WTC11 (cell line): ENCODE measurements at regions not wholly inside any gene's neighbourhood (a gene's known extent, or its start where the extent isn't known, plus 50 kb on each side); places are given as distances from the start of the nearest gene placed in this dataset.

Experiments
- ATAC-seq: fragments of 200-7000 bp; cut with Tn5 transposase; 2 replicates; pipeline ENCODE4 v1.10.0; 2021; ENCODE audit warnings: mild to moderate bottlenecking, moderate library complexity
- CTCF ChIA-PET: fragments of 300-600 bp; sonication (Branson Sonifier 250); formaldehyde crosslinking; loops from one replicate; lab custom pipeline; 2021; ENCODE audit warnings: antibody characterized with exemption; lab: Charles Lee
- POLR2A ChIA-PET: fragments of 350-600 bp; sonication (Branson Sonifier 250); formaldehyde crosslinking; loops from one replicate; lab custom pipeline; 2021; ENCODE audit warnings: antibody characterized with exemption; lab: Charles Lee
- DNase-seq: peaks from one replicate; pipeline ENCODE4 v3.0.0; 2021; ENCODE audit warnings: low spot score
- H3K27ac Mint-ChIP-seq: 2 replicates; pipeline ENCODE4 v1.8.0; 2021; ENCODE audit warnings: mixed read lengths
- H3K27me3 Mint-ChIP-seq: 2 replicates; pipeline ENCODE4 v1.8.0; 2021; ENCODE audit warnings: low read depth, mild to moderate bottlenecking, moderate library complexity, mixed read lengths
- H3K36me3 Mint-ChIP-seq: 2 replicates; pipeline ENCODE4 v1.8.0; 2021; ENCODE audit warnings: mixed read lengths
- H3K4me1 Mint-ChIP-seq: 2 replicates; pipeline ENCODE4 v1.8.0; 2022; ENCODE audit warnings: mixed read lengths
- H3K4me3 Mint-ChIP-seq: 2 replicates; pipeline ENCODE4 v1.8.0; 2021; ENCODE audit warnings: mild to moderate bottlenecking, moderate library complexity, mixed read lengths
- H3K9me3 Mint-ChIP-seq: 2 replicates; pipeline ENCODE4 v1.8.0; 2021; ENCODE audit warnings: mixed read lengths
- ATF2 ChIP-seq: sonication (generic); formaldehyde crosslinking; IDR thresholded peaks from 2 replicates; pipeline ENCODE4 v1.8.1; 2022; ENCODE audit warnings: low read depth, missing genetic modification reagents, borderline replicate concordance
- CREM ChIP-seq: sonication (generic); formaldehyde crosslinking; IDR thresholded peaks from 2 replicates; pipeline ENCODE4 v1.8.1; 2022; ENCODE audit warnings: mild to moderate bottlenecking, missing genetic modification reagents, moderate library complexity
- E2F1 ChIP-seq: sonication (generic); formaldehyde crosslinking; IDR thresholded peaks from 2 replicates; pipeline ENCODE4 v1.8.0; 2022; ENCODE audit warnings: mild to moderate bottlenecking, missing genetic modification reagents
- JAZF1 ChIP-seq: fragments of 250-450 bp; sonication (Bioruptor Pico); IDR thresholded peaks from 2 replicates; pipeline ENCODE4 v1.9.0; 2021; ENCODE audit warnings: moderate library complexity, mild to moderate bottlenecking, inconsistent platforms
- KAT7 ChIP-seq: sonication (generic); formaldehyde crosslinking; IDR thresholded peaks from 2 replicates; pipeline ENCODE4 v1.8.1; 2023; ENCODE audit warnings: missing genetic modification reagents, mild to moderate bottlenecking, borderline replicate concordance
- MXD4 ChIP-seq: fragments of 250-450 bp; sonication (Bioruptor Pico); IDR thresholded peaks from 2 replicates; pipeline ENCODE4 v1.8.0; 2021; ENCODE audit warnings: mild to moderate bottlenecking, moderate library complexity, borderline replicate concordance
- NFATC4 ChIP-seq: fragments of 250-450 bp; sonication (Bioruptor Pico); IDR thresholded peaks from 2 replicates; pipeline ENCODE4 v1.9.0; 2021; ENCODE audit warnings: mild to moderate bottlenecking
- NR2C2 ChIP-seq: sonication (generic); formaldehyde crosslinking; IDR thresholded peaks from 2 replicates; pipeline ENCODE4 v1.8.0; 2022; ENCODE audit warnings: mild to moderate bottlenecking, missing genetic modification reagents
- SMAD3 ChIP-seq: sonication (generic); formaldehyde crosslinking; IDR thresholded peaks from 2 replicates; pipeline ENCODE4 v1.8.0; 2022; ENCODE audit warnings: missing genetic modification reagents, mild to moderate bottlenecking, borderline replicate concordance
- SMAD4 ChIP-seq: sonication (generic); formaldehyde crosslinking; IDR thresholded peaks from 2 replicates; pipeline ENCODE4 v1.8.0; 2022; ENCODE audit warnings: mild to moderate bottlenecking, missing genetic modification reagents
- TCF7 ChIP-seq: sonication (generic); formaldehyde crosslinking; IDR thresholded peaks from 2 replicates; pipeline ENCODE4 v1.8.0; 2022; ENCODE audit warnings: mild to moderate bottlenecking, low read depth, missing genetic modification reagents, moderate library complexity
- ZNF219 ChIP-seq: sonication (generic); formaldehyde crosslinking; IDR thresholded peaks from 2 replicates; pipeline ENCODE4 v1.8.0; 2023; ENCODE audit warnings: missing genetic modification reagents, mild to moderate bottlenecking, borderline replicate concordance
- ZNF263 ChIP-seq: sonication (generic); formaldehyde crosslinking; IDR thresholded peaks from 2 replicates; pipeline ENCODE4 v1.8.1; 2022; ENCODE audit warnings: low read depth, mild to moderate bottlenecking, moderate library complexity, missing genetic modification reagents
- ZNF396 ChIP-seq: fragments of 250-450 bp; sonication (Bioruptor Pico); IDR thresholded peaks from 2 replicates; pipeline ENCODE4 v1.8.0; 2021; ENCODE audit warnings: mild to moderate bottlenecking, moderate library complexity, borderline replicate concordance
- ZNF416 ChIP-seq: fragments of 250-450 bp; sonication (Bioruptor Pico); IDR thresholded peaks from 2 replicates; pipeline ENCODE4 v1.9.0; 2021; ENCODE audit warnings: mild to moderate bottlenecking, inconsistent platforms
- TF ChIP-seq, protein P1 (sequence below): sonication (generic); formaldehyde crosslinking; IDR thresholded peaks from 2 replicates; pipeline ENCODE4 v1.8.0; 2023; ENCODE audit warnings: missing genetic modification reagents, mild to moderate bottlenecking, borderline replicate concordance
- TF ChIP-seq, protein P2 (sequence below): fragments of 200-600 bp; IDR thresholded peaks from 2 replicates; pipeline ENCODE4 v1.8.0; 2022; ENCODE audit warnings: antibody characterized with exemption
- TF ChIP-seq, protein P3 (sequence below): fragments of 250-450 bp; sonication (Bioruptor Pico); IDR thresholded peaks from 2 replicates; pipeline ENCODE4 v1.9.0; 2021; ENCODE audit warnings: mild to moderate bottlenecking

DNA sequence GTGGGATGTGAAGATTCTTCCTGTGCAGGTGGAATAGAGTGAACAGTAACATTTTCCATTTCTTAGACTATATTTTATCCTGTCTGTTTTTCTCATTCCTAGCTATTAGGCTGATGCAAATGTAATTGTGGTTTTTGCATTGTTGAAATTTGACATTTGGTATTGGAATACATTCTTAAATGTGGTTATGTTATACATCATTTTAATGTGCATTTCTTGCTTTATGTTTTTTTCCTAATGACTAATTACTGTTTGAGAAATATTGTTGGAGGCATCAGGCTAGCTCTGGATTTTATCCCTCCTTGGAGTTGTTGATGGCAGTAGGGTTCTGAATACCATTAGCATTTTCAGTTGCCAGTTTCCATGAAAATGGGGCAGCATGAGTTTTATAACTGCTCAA is 75.9 kb upstream of the GNG2 start (continued):
- TF ChIP-seq, protein P1, sequence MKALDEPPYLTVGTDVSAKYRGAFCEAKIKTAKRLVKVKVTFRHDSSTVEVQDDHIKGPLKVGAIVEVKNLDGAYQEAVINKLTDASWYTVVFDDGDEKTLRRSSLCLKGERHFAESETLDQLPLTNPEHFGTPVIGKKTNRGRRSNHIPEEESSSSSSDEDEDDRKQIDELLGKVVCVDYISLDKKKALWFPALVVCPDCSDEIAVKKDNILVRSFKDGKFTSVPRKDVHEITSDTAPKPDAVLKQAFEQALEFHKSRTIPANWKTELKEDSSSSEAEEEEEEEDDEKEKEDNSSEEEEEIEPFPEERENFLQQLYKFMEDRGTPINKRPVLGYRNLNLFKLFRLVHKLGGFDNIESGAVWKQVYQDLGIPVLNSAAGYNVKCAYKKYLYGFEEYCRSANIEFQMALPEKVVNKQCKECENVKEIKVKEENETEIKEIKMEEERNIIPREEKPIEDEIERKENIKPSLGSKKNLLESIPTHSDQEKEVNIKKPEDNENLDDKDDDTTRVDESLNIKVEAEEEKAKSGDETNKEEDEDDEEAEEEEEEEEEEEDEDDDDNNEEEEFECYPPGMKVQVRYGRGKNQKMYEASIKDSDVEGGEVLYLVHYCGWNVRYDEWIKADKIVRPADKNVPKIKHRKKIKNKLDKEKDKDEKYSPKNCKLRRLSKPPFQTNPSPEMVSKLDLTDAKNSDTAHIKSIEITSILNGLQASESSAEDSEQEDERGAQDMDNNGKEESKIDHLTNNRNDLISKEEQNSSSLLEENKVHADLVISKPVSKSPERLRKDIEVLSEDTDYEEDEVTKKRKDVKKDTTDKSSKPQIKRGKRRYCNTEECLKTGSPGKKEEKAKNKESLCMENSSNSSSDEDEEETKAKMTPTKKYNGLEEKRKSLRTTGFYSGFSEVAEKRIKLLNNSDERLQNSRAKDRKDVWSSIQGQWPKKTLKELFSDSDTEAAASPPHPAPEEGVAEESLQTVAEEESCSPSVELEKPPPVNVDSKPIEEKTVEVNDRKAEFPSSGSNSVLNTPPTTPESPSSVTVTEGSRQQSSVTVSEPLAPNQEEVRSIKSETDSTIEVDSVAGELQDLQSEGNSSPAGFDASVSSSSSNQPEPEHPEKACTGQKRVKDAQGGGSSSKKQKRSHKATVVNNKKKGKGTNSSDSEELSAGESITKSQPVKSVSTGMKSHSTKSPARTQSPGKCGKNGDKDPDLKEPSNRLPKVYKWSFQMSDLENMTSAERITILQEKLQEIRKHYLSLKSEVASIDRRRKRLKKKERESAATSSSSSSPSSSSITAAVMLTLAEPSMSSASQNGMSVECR (CRISPR knock-in tag): no peak
- TF ChIP-seq, protein P2, sequence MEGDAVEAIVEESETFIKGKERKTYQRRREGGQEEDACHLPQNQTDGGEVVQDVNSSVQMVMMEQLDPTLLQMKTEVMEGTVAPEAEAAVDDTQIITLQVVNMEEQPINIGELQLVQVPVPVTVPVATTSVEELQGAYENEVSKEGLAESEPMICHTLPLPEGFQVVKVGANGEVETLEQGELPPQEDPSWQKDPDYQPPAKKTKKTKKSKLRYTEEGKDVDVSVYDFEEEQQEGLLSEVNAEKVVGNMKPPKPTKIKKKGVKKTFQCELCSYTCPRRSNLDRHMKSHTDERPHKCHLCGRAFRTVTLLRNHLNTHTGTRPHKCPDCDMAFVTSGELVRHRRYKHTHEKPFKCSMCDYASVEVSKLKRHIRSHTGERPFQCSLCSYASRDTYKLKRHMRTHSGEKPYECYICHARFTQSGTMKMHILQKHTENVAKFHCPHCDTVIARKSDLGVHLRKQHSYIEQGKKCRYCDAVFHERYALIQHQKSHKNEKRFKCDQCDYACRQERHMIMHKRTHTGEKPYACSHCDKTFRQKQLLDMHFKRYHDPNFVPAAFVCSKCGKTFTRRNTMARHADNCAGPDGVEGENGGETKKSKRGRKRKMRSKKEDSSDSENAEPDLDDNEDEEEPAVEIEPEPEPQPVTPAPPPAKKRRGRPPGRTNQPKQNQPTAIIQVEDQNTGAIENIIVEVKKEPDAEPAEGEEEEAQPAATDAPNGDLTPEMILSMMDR: no peak
- TF ChIP-seq ZNF263 (CRISPR knock-in tag): no peak

GRCh38 chr14:51786227-51786626 is 74.2 kb upstream of the GNG2 start:
- no peak for DNase-seq
- Mint-ChIP-seq H3K4me3 (no peak overlapping the region), H3K4me1 (peaks cover 5% of the 10 kb centered on the region), H3K27me3 (no peaks in the 10 kb centered on the region), H3K36me3 (no peaks in the 10 kb centered on the region), H3K27ac (no peak overlapping the region), H3K9me3 (peaks cover 16% of the 10 kb centered on the region)
- TF ChIP-seq ZNF219 (CRISPR knock-in tag) (no peak), TCF7 (CRISPR knock-in tag) (no peak), SMAD4 (CRISPR knock-in tag) (no peak), NFATC4 (no peak), MXD4 (CRISPR knock-in tag) (no peak), ZNF396 (no peak), CREM (no peak), SMAD3 (CRISPR knock-in tag) (no peak), NR2C2 (no peak), E2F1 (CRISPR knock-in tag) (no peak), ATF2 (CRISPR knock-in tag) (no peak), JAZF1 (no peak), KAT7 (CRISPR knock-in tag) (no peak), ZNF416 (CRISPR knock-in tag) (no peak)
- TF ChIP-seq, protein P3, sequence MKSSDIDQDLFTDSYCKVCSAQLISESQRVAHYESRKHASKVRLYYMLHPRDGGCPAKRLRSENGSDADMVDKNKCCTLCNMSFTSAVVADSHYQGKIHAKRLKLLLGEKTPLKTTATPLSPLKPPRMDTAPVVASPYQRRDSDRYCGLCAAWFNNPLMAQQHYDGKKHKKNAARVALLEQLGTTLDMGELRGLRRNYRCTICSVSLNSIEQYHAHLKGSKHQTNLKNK (CRISPR knock-in tag): no peak
- no peak for ATAC-seq
- POLR2A ChIA-PET: no interaction called here
- CTCF ChIA-PET: no interaction called here
